SK-N-SH (cell line): ENCODE measurements at regions not wholly inside any gene's neighbourhood (a gene's known extent, or its start where the extent isn't known, plus 50 kb on each side); places are given as distances from the start of the nearest gene placed in this dataset.

ENCODE experiments used
- CTCF ChIA-PET: fragments of 300-600, 350-600 bp; formaldehyde crosslinking; extraction: SDS; loops from one replicate; lab custom pipeline; 2021; lab: Yijun Ruan, JAX
- POLR2A ChIA-PET: fragments of 350-600 bp; sonication (Branson Sonifier 250); formaldehyde crosslinking; extraction: SDS; loops from one replicate; lab custom pipeline; 2020; ENCODE audit warnings: antibody characterized with exemption, inconsistent platforms; lab: Yijun Ruan, JAX
- DNase-seq: peaks from one replicate; pipeline ENCODE4 v3.0.0; 2012
- H2AFZ ChIP-seq: fragments of 200-600 bp; sonication (generic); 2 replicates; pipeline ENCODE4 v1.8.1; 2016; ENCODE audit warnings: antibody characterized with exemption, mild to moderate bottlenecking, low read depth
- H3F3A ChIP-seq: fragments of 200-600 bp; sonication (generic); replicated peaks from 2 replicates; pipeline ENCODE3; 2016; ENCODE audit warnings: antibody characterized with exemption, mild to moderate bottlenecking; ENCODE audit not compliant: insufficient read depth
- H3K27ac ChIP-seq, 2 experiments: fragments of 200-500 bp in 1 of 2; fragments of 200-600 bp in 1 of 2; sonication (Bioruptor generic) in 1 of 2; sonication (generic), shearing (Covaris generic) in 1 of 2; 2 replicates each; pipeline versions ENCODE4 v1.5.1 to v1.6.1; 2014 to 2016; ENCODE audit warnings: low read depth in 2 of 2, inconsistent platforms in 1 of 2, low read length in 1 of 2, mild to moderate bottlenecking in 1 of 2, mixed read lengths in 1 of 2
- H3K27me3 ChIP-seq: fragments of 200-600 bp; sonication (generic), shearing (Covaris generic); 2 replicates; pipeline ENCODE4 v1.6.1; 2016; ENCODE audit warnings: mixed run types; ENCODE audit not compliant: insufficient read depth
- H3K36me3 ChIP-seq, 2 experiments: fragments of 200-500 bp in 1 of 2; fragments of 200-600 bp in 1 of 2; sonication (Bioruptor generic) in 1 of 2; sonication (generic) in 1 of 2; replicated peaks in 1 of 2; 2 replicates each; pipeline versions ENCODE3 to v1.5.1; 2014 to 2016; ENCODE audit warnings: low read length in 1 of 2, mild to moderate bottlenecking in 1 of 2; ENCODE audit not compliant: insufficient read depth in 2 of 2, control insufficient read depth in 1 of 2
- H3K4me1 ChIP-seq, 2 experiments: fragments of 200-500 bp in 1 of 2; fragments of 200-600 bp in 1 of 2; sonication (Bioruptor generic) in 1 of 2; sonication (generic), shearing (Covaris generic) in 1 of 2; 2 replicates each; pipeline versions ENCODE4 v1.5.1 to v1.6.1; 2014 to 2016; ENCODE audit warnings: low read depth in 1 of 2, low read length in 1 of 2, mixed run types in 1 of 2; ENCODE audit not compliant: insufficient read depth in 2 of 2, control insufficient read depth in 1 of 2
- H3K4me2 ChIP-seq: fragments of 200-600 bp; sonication (generic), shearing (Covaris generic); 2 replicates; pipeline ENCODE4 v1.6.1; 2017; ENCODE audit warnings: mixed run types
- H3K4me3 ChIP-seq, 2 experiments: fragments of 200-500 bp in 1 of 2; fragments of 200-600 bp in 1 of 2; sonication (Bioruptor generic) in 1 of 2; sonication (generic), shearing (Covaris generic) in 1 of 2; 2 replicates each; pipeline versions ENCODE4 v1.5.1 to v1.8.1; 2014 to 2016; ENCODE audit warnings: low read depth in 2 of 2, inconsistent platforms in 1 of 2, low read length in 1 of 2, mild to moderate bottlenecking in 1 of 2, mixed read lengths in 1 of 2, moderate library complexity in 1 of 2
- H3K79me2 ChIP-seq: fragments of 200-600 bp; sonication (generic); 2 replicates; pipeline ENCODE4 v1.8.1; 2017; ENCODE audit warnings: mild to moderate bottlenecking; ENCODE audit not compliant: insufficient read depth
- H3K9ac ChIP-seq: fragments of 200-600 bp; sonication (generic); 2 replicates; pipeline ENCODE4 v1.6.1; 2017; ENCODE audit warnings: mixed run types
- H3K9me2 ChIP-seq: fragments of 200-600 bp; sonication (generic); 2 replicates; pipeline ENCODE4 v1.6.1; 2017; ENCODE audit warnings: mixed run types
- H3K9me3 ChIP-seq: fragments of 200-600 bp; sonication (generic); 2 replicates; pipeline ENCODE4 v1.6.1; 2017; ENCODE audit warnings: mixed run types, mild to moderate bottlenecking, moderate library complexity
- H4K20me1 ChIP-seq: fragments of 200-600 bp; sonication (generic); 2 replicates; pipeline ENCODE4 v1.6.1; 2017; ENCODE audit warnings: mild to moderate bottlenecking, mixed run types; ENCODE audit not compliant: insufficient read depth
- ELF1 ChIP-seq: IDR thresholded peaks from 2 replicates; pipeline ENCODE4 v1.4.0; 2012
- EZH2phosphoT487 ChIP-seq: fragments of 200-600 bp; sonication (generic); IDR thresholded peaks from 2 replicates; pipeline ENCODE4 v1.6.1; 2017; ENCODE audit warnings: low read depth, mixed run types, mild to moderate bottlenecking, antibody characterized with exemption, moderate library complexity, borderline replicate concordance
- FOSL2 ChIP-seq: IDR thresholded peaks from 2 replicates; pipeline ENCODE4 v1.4.0; 2012; ENCODE audit warnings: low read depth, mild to moderate bottlenecking, moderate library complexity, borderline replicate concordance
- FOXM1 ChIP-seq: IDR thresholded peaks from 2 replicates; pipeline ENCODE4 v1.4.0; 2012; ENCODE audit warnings: low read depth, mild to moderate bottlenecking
- JUND ChIP-seq: IDR thresholded peaks from 2 replicates; pipeline ENCODE4 v1.4.0; 2012
- MXI1 ChIP-seq: IDR thresholded peaks from 2 replicates; pipeline ENCODE4 v1.6.1; 2012; ENCODE audit warnings: mild to moderate bottlenecking, low read depth, low read length, improper control_type of control experiment
- PBX3 ChIP-seq: IDR thresholded peaks from 2 replicates; pipeline ENCODE4; 2012
- POLR2AphosphoS5 ChIP-seq: IDR thresholded peaks from 2 replicates; pipeline ENCODE4 v1.6.1; 2012; ENCODE audit warnings: low read depth, low read length
- RCOR1 ChIP-seq: fragments of 150-350 bp; IDR thresholded peaks from 2 replicates; pipeline ENCODE4 v1.6.1; 2017; ENCODE audit warnings: antibody characterized with exemption, low read length
- RXRA ChIP-seq: IDR thresholded peaks from 2 replicates; pipeline ENCODE4 v1.4.0; 2012; ENCODE audit warnings: low read depth, mild to moderate bottlenecking, borderline replicate concordance
- SIN3A ChIP-seq: IDR thresholded peaks from 2 replicates; pipeline ENCODE4 v1.6.1; 2012; ENCODE audit warnings: low read depth, mild to moderate bottlenecking, low read length, moderate library complexity, borderline replicate concordance
- SMC3 ChIP-seq: IDR thresholded peaks from 2 replicates; pipeline ENCODE4 v1.6.1; 2012; ENCODE audit warnings: low read depth, low read length, improper control_type of control experiment
- TAF1 ChIP-seq: IDR thresholded peaks from 2 replicates; pipeline ENCODE4 v1.6.1; 2012; ENCODE audit warnings: low read depth, mild to moderate bottlenecking, low read length, moderate library complexity, borderline replicate concordance
- TCF12 ChIP-seq: IDR thresholded peaks from 2 replicates; pipeline ENCODE4 v1.4.0; 2012
- TEAD4 ChIP-seq: IDR thresholded peaks from 2 replicates; pipeline ENCODE4 v1.4.0; 2012; ENCODE audit warnings: mild to moderate bottlenecking, borderline replicate concordance; ENCODE audit not compliant: insufficient read depth
- USF2 ChIP-seq: fragments of 150-350 bp; IDR thresholded peaks from 2 replicates; pipeline ENCODE4 v1.6.1; 2017; ENCODE audit warnings: antibody characterized with exemption, low read length, low read depth, borderline replicate concordance
- YY1 ChIP-seq: IDR thresholded peaks from 2 replicates; pipeline ENCODE4 v1.4.0; 2012; ENCODE audit warnings: low read depth, mild to moderate bottlenecking
- WGBS: methylation state at CpG from one replicate; pipeline ENCODE4 v1.1.6; 2017; ENCODE audit warnings: low lambda C conversion rate; 5-methylcytosine and 5-hydroxymethylcytosine counted together
- TF ChIP-seq, protein P1 (sequence below): IDR thresholded peaks from 2 replicates; pipeline ENCODE4 v1.4.0; 2012; ENCODE audit warnings: low read depth, borderline replicate concordance
- TF ChIP-seq, protein P2 (sequence below): fragments of 200-600 bp; sonication (generic); IDR thresholded peaks from 2 replicates; pipeline ENCODE4 v1.6.1; 2017; ENCODE audit warnings: antibody characterized with exemption, mild to moderate bottlenecking, moderate library complexity

DNA sequence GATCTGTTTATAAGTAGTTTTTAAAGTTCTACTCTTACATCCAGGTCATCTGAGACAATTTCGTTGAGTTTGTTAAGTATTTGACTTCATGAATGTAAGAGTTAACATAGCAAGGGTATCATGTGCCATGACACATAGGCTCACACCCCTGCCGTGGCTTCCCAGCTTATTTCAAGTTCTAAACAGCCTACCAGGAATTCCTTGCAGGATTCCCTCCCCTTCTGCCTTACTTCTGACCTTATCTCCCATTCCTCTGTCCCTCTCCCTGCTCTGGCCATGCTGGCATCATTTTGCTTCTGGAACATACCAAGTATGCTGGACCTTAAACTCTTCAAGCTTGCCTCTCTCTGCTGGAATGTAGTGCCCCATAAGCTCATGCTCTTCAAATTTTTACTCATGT is 369.9 kb upstream of the PCDH7 start (continued):
- TF ChIP-seq SMC3: no peak
- TF ChIP-seq TCF12: no peak
- TF ChIP-seq POLR2AphosphoS5: no peak
- no peak for TF ChIP-seq FOXM1
- no peak for TF ChIP-seq JUND
- no peak for TF ChIP-seq ELF1

GRCh38 chr4:30354605-30355004 is 365.6 kb upstream of the PCDH7 start:
- Histone ChIP-seq H2AFZ (no peak overlapping the region), H4K20me1 (no peaks in the 10 kb centered on the region), H3K9ac (no peak overlapping the region), H3K4me1 (no peaks in the 10 kb centered on the region), H3K36me3 (no peaks in the 10 kb centered on the region), H3K79me2 (no peaks in the 10 kb centered on the region), H3F3A (no peaks in the 10 kb centered on the region), H3K9me2 (no peaks in the 10 kb centered on the region), H3K4me3 (no peak overlapping the region), H3K27ac (no peak overlapping the region), H3K27me3 (no peaks in the 10 kb centered on the region), H3K4me2 (no peak overlapping the region), H3K9me3 (no peaks in the 10 kb centered on the region)
- POLR2A ChIA-PET: no interaction called here
- WGBS: 0% methylated on average over 1 of the region's 1 CpG
- CTCF ChIA-PET: no interaction called here
- TF ChIP-seq USF2 (no peak), TAF1 (no peak), POLR2AphosphoS5 (no peak), FOXM1 (no peak), PBX3 (no peak), YY1 (no peak)
- TF ChIP-seq, protein P1, sequence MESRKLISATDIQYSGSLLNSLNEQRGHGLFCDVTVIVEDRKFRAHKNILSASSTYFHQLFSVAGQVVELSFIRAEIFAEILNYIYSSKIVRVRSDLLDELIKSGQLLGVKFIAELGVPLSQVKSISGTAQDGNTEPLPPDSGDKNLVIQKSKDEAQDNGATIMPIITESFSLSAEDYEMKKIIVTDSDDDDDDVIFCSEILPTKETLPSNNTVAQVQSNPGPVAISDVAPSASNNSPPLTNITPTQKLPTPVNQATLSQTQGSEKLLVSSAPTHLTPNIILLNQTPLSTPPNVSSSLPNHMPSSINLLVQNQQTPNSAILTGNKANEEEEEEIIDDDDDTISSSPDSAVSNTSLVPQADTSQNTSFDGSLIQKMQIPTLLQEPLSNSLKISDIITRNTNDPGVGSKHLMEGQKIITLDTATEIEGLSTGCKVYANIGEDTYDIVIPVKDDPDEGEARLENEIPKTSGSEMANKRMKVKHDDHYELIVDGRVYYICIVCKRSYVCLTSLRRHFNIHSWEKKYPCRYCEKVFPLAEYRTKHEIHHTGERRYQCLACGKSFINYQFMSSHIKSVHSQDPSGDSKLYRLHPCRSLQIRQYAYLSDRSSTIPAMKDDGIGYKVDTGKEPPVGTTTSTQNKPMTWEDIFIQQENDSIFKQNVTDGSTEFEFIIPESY: no peak
- no peak for DNase-seq

DNA sequence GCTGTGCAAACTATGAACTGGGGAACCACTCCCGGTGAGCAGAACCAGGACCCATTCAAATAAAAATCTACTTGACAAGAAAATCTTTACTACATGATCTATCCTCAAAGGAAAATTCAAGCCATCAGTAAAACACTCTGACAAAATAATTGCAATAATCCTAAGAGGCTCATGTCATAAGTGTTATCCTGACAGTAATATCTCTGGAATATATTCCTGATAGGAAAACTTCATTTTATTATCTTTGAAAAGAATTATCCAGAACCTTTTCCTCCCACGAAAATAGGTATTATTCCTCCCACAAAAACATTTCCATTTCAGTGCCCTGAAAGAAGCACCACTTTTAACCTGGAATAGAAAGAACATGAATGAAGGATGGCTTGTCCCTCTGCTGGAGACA is 357.7 kb upstream of the PCDH7 start:
- no peak overlapping the region for H3K4me3 ChIP-seq
- DNase-seq: no peak
- H3K79me2 ChIP-seq: no peaks in the 10 kb centered on the region
- no peak overlapping the region for H2AFZ ChIP-seq
- H3F3A ChIP-seq: no peaks in the 10 kb centered on the region
- no peaks in the 10 kb centered on the region for H3K9me3 ChIP-seq
- no peak overlapping the region for H3K27ac ChIP-seq
- H3K9ac ChIP-seq: no peak overlapping the region
- H3K9me2 ChIP-seq: no peaks in the 10 kb centered on the region
- POLR2A ChIA-PET: no interaction called here
- CTCF ChIA-PET: interaction anchor here (1.1 kb wide), 1 partner anchor 18 kb away, joined by 4 read pairs; no protein-coding TSS in a partner anchor
- H3K27me3 ChIP-seq: no peaks in the 10 kb centered on the region
- H4K20me1 ChIP-seq: no peaks in the 10 kb centered on the region
- no peaks in the 10 kb centered on the region for H3K4me1 ChIP-seq
- no peak overlapping the region for H3K4me2 ChIP-seq
- 14% methylated on average over 2 of the region's 2 CpGs for whole genome bisulfite sequencing
- TF ChIP-seq EZH2phosphoT487 (no peak), FOSL2 (no peak), TEAD4 (no peak), RXRA (no peak), TAF1 (no peak), MXI1 (no peak), SIN3A (no peak), RCOR1 (no peak)
- TF ChIP-seq, protein P2, sequence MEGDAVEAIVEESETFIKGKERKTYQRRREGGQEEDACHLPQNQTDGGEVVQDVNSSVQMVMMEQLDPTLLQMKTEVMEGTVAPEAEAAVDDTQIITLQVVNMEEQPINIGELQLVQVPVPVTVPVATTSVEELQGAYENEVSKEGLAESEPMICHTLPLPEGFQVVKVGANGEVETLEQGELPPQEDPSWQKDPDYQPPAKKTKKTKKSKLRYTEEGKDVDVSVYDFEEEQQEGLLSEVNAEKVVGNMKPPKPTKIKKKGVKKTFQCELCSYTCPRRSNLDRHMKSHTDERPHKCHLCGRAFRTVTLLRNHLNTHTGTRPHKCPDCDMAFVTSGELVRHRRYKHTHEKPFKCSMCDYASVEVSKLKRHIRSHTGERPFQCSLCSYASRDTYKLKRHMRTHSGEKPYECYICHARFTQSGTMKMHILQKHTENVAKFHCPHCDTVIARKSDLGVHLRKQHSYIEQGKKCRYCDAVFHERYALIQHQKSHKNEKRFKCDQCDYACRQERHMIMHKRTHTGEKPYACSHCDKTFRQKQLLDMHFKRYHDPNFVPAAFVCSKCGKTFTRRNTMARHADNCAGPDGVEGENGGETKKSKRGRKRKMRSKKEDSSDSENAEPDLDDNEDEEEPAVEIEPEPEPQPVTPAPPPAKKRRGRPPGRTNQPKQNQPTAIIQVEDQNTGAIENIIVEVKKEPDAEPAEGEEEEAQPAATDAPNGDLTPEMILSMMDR: no peak
- no peaks in the 10 kb centered on the region for H3K36me3 ChIP-seq
